GM21528 (cell line): ENCODE measurements at regions not wholly inside any gene's neighbourhood (a gene's known extent, or its start where the extent isn't known, plus 50 kb on each side); places are given as distances from the start of the nearest gene placed in this dataset.

ENCODE experiments used
- ATAC-seq: cut with Tn5 transposase; IDR thresholded peaks from one replicate; pipeline ENCODE4 v1.9.1; 2021; ENCODE audit warnings: mild to moderate bottlenecking, moderate library complexity; ENCODE audit not compliant: unreplicated experiment, low FRiP score

DNA sequence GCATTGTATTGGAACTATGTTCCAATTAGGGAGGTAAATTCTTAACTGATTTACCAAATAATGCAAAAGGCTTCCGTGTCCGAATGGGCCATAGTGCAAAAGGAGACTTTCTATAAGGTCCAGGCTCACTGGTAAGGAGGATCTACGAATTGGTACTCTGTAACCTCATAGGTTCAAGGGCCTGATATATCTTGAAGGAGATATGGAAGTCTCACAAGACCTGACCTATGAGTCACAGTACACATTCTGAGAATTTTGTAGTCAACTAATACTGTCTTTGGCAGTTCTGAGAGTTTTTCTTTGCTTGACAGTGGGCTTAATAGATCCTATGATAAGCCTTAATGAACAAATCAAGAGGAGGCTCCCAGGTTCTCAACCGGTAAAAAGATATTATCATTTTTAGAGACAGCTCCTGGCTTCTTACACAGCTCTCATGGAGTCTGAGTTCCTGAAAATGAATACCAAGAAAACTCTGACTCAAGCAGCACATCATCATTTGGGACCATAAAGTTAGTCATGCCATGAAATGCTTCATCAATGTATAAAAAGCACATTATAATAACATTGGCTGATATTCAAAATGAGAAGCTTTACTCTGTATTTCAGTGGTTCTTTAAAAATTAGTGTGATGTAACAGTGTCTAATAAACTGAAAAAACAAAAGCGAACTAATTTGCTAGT lies 1275.2 kb upstream of the CRIM1 start:
- ATAC-seq, result no peak

DNA sequence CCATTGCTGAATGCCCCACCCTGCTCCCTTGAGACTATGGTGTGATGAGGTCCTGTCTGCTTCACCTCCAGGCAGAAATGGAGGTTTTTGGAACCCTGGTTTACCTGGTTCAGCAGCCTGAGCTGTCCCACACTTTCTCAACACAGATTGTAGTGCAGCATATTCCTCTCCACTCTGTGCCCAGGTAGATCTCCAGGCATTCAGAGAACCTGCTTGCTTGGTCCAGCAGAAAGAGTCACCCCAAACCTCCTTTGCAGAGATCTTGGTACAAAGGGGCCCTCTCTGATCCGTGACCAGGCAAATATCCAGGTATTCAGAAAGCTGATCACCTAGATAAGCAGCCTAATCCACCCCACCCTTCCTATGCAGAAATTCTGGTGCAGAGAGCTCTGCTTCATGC lies 1288.2 kb upstream of the CRIM1 start:
- no peak for ATAC-seq

DNA sequence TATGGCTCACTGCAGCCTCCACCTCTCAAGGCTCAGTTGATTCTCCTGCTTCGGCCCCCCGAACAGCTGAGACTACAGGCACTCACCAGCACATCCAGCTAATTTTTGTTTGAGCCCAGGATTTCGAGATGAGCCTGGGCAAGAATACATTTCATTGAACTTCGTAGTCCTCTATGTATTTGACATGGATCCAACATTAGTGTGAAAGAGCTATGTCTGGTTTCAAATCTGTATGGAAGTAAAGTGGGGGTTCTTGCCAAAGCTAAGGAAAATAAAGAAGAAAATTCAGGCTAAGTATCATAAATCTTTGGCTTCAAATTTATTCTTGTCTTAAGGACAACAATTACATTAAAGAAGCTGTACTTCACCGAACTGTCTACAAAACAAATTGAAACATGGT lies 1291.7 kb upstream of the CRIM1 start:
- no peak for ATAC-seq

DNA sequence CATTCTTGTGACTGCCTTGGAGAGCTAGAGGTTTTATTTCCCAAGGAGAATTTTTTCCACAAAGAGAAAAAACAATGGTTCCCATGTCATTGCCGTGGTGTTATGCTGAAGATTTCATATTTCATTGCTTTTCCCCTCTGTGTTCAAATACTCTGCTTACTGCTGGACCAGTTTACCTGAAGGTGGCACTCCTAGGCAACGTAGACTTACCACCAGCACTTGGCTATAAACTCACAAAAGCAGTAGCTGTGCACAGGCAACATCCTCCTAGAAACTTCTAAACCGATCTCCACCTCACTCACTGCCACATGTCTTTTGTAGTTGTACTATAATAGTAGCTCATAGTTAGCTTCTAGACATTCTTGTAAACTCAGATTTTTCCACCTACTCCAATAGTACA lies 1319.7 kb upstream of the CRIM1 start:
- no peak for ATAC-seq

DNA sequence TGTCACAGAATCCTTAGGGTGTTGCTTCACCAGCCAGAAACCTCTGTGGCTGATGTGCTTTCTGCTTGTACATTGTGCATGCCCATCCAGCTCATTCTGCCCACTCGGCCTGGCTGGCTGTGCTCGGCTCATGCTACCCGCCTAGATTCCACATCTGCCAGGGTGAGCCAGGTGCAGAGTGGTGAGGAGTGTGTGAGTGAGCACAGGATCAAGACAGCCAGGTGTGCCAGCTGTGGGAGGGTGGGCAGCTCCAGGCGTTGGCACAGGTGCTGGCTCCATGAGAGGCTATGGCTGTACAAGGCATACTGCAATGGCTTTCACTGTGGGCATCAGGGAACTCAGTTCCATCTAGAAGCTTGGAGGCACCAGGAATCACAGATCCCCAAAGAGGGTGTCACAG lies 1321.8 kb upstream of the CRIM1 start:
- ATAC-seq, result no peak

DNA sequence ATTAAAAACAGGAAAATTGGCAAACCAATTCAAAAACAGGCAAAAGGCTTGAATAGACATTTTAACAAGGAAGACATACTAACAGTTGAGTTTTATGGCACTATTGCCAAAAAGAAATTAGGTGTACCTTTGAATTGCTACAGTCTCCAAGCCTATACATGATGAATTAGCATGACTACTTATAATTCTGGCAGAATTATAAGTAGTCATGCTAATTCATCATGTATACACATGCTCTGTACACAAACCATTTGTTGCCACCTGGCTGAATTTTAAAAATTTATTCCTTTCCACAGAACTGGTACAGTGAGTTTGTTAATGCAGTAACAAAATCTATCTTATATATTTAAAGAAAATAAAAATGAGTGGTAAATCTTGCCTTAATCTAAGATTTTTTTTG lies 1332.0 kb upstream of the CRIM1 start:
- ATAC-seq, result no peak

DNA sequence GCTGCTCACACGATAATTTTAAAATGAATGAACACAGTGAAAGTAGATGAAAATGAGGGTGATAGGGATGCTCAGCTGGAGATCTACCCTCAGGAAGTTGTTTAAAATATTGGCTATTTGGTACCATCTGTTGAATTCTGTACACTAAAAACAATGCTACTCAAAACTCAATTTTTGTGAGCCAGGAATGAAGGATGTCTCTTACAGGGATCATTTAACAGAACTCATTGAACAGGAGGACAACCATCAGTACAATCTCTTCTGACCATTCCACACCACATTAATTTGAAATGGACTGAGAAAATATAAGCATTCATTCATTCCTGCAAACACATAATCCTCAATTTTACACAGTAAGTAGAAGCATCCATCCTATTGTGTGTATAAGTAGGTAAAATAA lies 1355.1 kb upstream of the CRIM1 start:
- ATAC-seq, result no peak

DNA sequence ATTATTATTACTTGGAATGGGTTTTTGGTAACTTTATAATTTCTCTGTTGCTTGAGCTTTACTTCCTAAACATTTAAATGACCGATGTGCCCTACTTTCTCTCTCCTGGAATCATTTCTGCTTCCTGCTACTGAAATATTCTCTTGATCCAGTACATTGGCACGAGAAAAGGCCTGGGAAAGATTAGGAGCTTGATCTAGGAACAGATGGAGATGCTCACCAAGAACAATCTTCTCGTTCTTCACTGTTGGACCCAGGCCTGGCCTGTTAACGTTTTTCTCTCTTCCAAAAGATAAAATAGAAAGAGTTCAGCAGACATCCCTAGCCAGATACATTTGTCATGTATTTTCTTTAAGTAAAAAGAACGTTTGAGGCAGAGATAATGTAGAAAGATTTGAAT lies 1356.8 kb upstream of the CRIM1 start:
- ATAC-seq, result no peak

DNA sequence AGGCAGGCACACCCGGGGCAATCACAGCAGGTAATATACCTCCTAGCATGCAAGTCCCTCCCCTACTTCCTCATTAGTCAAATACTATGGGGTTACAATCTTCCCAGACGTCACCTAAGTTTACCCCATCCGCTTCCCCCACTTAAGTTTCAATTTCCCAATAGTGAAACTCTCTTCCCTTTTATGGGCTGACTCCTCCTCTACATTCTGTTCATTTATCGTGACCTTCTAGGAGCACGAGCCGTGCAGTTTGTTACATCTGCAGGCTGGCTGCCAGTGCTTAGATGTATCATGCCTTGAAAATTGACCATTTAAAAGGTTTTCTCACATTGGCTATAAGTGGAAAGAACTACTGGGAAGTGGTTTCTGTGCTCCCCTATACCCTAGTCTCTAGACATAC lies 1357.8 kb upstream of the CRIM1 start:
- no peak for ATAC-seq

DNA sequence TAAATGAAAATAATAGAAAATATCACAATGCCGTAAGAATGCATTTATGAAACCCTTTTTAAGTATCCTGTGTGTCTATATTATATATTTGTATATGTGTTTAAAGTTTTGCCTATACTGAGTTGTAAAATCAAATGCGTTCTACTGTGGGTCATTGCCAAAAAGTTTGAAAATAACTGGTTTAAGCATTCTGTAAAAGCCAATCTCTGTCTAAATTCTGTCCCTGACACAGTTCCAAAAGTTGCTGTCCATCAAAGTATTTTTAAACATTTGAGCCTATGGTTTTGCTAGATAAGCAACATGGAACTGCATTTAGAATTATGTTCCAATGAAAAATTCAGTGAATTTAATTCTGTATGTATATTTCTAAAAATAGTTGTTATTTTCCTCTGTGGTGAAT lies 1360.4 kb upstream of the CRIM1 start:
- ATAC-seq, result no peak

DNA sequence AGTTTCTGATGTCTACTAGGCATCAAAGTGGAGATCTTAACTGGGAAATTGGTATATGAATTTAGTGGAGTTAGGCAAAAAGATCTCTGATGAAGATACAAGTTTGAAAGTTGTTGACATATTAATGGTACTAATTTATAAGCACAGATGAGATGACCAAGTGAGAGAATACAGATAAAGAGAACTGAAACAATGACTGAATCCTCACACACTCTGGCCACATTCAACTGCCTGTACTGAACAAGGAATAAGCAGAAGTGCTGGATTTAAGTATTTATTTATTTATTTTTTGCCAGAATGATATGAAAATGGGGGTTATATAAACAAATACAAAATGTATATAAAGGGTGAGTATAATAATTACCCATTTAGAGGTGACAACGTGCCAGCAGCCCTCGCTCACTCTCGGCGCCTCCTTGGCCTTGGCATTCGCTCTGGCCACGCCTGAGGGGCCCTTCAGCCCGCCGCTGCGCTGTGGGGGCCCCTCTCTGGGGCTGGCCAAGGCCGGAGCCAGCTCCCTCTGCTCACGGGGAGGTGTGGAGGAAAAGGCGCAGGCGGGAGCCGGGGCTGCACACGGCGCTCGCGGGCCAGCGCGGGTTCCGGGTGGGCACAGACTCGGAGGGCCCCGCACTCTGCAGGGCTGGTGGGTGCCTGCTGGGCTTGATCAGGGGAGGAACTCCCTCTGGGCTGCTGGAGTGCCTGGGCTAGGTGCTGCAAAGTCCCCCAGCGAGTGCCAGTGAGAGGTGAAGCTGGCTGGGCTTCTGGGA lies 1363.9 kb upstream of the CRIM1 start:
- no peak for ATAC-seq

DNA sequence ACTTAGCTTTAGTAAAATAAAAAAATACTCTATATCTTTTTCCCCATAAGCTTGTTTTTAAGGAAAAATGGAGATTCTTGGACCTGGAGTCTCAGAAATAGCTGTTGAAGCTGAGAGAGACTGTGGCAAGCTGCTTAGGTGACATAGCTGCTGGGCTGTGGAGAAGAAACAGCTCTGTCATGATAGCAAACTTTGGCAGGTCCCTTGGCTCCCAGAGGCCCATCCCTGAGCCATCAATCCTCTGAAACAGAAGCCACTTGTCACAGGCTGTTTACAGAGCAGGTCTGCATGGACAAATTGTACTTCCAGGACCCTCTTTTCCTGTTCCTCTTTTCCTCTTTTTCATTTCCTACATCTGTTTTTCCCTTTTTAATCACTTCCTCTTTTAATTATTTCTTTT lies 1370.1 kb upstream of the CRIM1 start:
- ATAC-seq, result no peak

DNA sequence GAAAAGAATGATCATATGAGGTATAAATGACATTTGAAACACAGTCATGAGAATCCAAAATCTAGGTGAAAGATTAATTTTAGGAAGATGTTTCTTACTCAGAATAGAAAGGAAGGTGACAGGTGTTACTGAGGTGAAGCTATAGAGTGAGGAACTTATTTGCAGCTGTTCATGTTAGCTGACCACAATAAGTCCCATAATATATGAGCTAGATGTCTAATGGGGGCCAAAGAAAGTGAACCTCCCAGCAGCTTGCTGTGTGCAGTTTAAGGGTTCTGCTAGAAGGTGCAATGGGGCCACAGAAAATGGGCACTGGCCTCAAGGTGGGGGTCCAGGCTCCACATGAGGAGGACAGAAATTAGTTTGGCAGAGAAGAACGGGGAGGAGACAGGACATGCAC lies 1374.9 kb upstream of the CRIM1 start:
- ATAC-seq, result no peak

DNA sequence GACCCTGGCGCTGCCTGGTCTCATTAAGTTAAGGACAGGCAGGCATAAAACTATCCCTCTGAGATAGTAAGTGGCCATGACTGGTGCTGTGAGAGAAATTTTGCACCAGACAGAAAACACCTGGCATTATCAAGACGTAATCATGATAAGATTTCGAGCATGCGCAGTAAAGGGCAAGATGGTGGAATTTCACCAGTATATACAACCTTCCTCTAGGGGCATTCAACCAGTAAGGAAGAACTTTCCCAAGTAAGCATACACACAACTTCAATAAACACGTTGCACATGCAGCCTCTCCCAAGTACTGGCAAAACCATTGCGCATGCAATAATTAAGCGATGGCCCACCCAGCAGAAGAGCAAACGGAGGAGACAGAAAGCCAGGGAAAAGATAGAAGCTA lies 1376.4 kb upstream of the CRIM1 start:
- ATAC-seq, result no peak

DNA sequence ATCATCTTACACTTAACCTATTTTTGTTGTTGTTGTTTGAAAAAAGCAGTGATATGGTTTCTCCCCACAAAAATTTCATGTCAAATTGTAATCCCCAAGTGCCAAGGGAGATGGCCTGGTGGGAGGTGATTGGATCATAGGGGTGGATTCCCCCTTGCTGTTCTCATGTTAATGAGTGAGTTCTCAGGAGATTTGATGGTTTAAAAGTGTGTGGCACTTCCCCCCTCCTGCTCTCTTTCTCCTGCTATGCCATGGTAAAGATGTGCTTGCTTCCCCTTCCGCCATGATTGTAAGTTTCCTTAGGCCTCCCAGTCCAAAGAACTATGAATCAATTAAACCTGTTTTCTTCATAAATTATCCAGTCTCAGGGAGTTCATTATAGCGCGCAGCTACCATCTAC lies 1362.7 kb upstream of the FAM98A start:
- no peak for ATAC-seq

DNA sequence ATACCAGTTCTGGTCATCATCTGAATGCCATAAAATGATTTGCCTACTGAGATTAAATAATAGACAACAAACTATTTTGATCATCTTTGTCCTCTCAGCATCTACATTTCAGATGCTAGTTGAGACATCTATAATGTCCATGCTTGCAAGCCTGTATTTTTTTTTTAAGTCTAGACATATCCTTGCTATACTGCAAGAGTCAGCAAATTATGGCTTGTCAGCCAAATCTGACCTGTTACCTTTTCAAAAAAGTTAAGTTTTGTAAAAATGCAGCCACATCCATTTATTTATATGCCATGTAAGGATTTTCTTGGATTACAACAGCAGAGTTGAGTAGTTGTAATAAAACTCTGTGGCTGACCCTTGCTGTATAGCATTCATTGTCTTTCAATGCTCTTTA lies 1355.7 kb upstream of the FAM98A start:
- ATAC-seq, result no peak

DNA sequence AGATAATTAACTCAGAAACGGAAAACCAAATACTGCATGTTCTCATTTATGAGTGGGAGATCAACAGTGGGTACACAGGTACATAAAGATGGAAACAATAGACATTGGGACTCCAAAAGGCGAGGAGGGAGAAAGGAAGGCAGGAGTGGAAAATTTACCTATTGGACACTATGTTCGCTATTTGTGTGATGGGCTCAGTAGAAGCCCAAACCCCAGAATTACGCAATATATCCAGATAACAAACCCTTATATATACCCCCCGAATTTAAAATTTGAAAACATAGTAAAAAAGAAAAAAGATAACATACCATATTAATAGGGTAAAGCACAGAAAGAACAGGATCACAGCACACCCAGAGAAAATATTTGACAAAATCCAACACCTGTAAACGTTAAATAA lies 1351.7 kb upstream of the FAM98A start:
- ATAC-seq, result no peak

DNA sequence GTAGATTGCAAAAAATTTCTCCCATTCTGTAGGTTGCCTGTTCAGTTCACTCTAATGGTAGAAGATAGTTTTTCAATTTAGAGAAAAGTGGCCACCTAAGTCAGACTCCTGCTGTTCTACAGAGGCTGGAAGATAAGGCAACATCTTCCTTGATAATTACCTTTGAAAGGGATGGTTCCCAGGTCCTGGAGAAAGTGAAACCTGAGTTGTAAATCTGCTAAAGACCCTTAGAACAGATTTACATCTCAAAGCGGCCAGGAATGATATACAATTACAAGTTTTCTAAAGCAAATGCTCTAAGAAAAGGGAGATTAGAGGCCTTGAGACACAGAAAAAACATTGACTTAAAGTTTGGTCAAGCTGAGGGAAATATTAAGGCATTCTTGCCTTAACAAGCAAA lies 1350.2 kb upstream of the FAM98A start:
- no peak for ATAC-seq

DNA sequence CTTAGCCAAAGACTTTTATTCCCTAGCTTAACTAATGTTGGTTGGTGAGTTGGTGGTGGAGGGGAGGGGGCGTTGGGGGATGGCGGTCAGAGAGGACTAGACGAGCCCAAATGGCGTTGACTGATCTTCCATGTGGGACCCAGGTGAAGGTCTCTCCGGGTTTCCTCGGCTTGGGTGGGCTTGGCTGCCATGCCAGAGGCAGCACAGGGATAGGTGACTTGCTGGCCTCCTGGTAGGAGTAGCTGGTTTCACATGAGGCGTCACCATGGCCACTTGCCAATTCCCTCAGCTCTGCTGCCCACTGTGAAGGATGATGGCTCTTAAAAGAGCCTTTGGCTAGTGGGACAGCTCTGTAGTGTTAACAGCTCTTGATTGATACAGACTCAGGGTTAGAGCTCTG lies 1337.0 kb upstream of the FAM98A start:
- no peak for ATAC-seq

DNA sequence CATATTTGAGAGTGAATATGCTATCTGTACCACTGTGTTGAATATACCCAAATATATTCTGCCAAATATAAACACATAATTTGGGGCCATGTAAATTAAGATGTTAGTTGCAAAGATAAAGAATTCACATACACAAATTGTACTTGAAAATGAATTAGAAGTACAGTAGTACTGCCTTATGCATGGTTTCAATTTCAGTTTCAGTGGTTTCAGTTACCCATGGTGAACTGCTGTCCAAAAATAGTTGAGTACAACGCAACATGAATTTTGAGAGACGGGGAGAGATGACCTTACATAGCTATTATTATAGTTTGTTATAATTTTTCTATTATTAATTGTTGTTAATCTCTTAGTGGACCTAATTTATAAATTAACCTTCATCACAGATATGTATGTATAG lies 1313.0 kb upstream of the FAM98A start:
- ATAC-seq, result peak; percentile 95

DNA sequence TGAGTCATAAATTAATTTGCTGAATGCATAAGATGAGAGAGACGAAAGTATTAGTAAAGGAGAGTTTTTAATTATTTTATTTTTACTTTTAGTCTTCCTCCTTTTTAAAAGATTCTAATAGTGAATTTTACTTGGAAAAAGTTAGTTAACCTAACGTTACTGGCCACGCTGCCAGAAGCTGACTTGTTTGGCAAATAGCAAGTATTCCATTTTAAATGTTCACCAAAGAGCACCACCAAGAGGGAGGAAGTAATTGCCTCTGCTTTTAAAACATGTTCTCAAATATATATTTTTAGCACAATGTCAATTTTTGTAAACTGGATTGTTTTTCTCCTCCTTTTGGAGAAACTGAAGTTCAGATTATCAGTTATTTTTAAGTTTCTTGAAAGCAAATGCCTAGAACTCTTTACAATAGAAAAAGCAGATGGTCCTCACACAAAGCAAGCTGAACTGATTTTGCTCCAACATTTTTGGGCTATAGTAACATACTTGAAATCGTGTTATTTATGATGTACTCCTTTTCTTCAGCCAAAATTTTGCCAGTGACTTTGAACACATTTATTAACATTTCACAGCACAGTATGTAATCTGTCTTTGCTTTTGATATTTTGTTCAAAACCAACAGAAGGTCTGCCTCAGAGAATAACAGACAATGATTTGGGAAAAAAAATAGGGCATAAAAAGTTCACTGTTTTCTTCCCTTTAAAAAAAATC lies 1311.0 kb upstream of the FAM98A start:
- no peak for ATAC-seq

DNA sequence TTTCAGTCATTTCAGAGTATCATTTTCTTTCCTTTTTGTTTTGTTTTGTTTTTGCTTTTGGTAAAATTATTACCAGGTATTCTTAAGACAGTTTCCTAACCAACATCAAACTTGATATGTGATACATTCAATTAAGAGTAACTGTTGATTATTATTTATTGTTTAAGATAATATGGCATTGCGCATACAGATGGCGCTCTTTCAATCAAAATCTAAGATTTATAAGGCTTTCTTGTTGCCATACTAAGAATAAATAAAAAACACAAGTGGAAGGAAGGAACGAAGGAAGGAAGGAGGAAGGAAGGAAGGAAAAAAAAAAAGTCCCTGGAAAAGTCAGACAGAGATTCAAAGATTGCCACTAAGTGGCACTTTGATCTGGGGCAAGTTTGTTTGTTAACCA lies 1308.7 kb upstream of the FAM98A start:
- ATAC-seq, result no peak
